ENCODE measurements at regions not wholly inside any gene's neighbourhood (a gene's known extent, or its start where the extent isn't known, plus 50 kb on each side); places are given as distances from the start of the nearest gene placed in this dataset.

DNA sequence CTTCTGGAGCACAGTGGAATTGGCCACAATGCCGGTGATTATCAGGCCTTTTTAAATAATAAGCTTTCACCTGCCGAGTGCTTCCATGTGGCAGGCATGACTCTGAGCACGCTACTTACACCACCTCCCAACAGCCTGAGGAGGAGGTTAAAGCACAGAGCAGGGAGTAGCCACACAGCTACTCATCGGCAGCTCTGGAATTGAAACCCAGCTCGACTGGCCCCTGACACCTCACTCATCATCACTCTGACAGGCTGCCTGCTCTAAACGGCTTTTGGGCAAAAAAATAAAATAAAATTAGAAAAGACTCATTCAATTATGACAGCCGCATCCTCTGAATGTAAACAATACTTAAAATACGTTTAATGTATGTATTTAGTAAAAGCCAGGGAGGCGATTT is 326.4 kb upstream of the NOCT start:
- dilution Hi-C loops (cut with MboI; ENCODE audit: extremely low pct_ligation_motif_present, low sequenced_read_pairs), result no loop called here
- Histone ChIP-seq H3K4me1 (ENCODE audit: control insufficient read depth, extremely low read depth, insufficient read depth, low read length) (no peaks in the 10 kb centered on the region), H3K4me3 (ENCODE audit: control insufficient read depth in 2 of 3, extremely low read depth in 1 of 3, insufficient read depth in 2 of 3, low read depth in 1 of 3, low read length in 3 of 3) (no peak overlapping the region), H3K27me3 (ENCODE audit: control insufficient read depth, extremely low read depth, insufficient read depth, low read length) (no peaks in the 10 kb centered on the region), H3K9me3 (ENCODE audit: control insufficient read depth, low read depth, low read length) (no peaks in the 10 kb centered on the region), H4K20me1 (ENCODE audit: control insufficient read depth, extremely low read depth, insufficient read depth, low read length) (no peaks in the 10 kb centered on the region), H3K4me2 (ENCODE audit: control insufficient read depth, extremely low read depth, insufficient read depth, low read depth, low read length) (no peak overlapping the region), H3K27ac (ENCODE audit: control insufficient read depth, insufficient read depth, low read length) (no peak overlapping the region), H3K36me3 (ENCODE audit: control insufficient read depth in 2 of 2, extremely low read depth in 1 of 2, insufficient read depth in 2 of 2, low read length in 2 of 2) (no peaks in the 10 kb centered on the region), H3K9ac (ENCODE audit: control insufficient read depth, extremely low read depth, insufficient read depth, low read length) (no peak overlapping the region), H2AFZ (ENCODE audit: control insufficient read depth, low read length) (no peak overlapping the region), H3K9me1 (ENCODE audit: control insufficient read depth, extremely low read depth, insufficient read depth, low read length) (no peaks in the 10 kb centered on the region), H3K79me2 (ENCODE audit: control insufficient read depth, insufficient read depth, low read length) (no peaks in the 10 kb centered on the region)
- TF ChIP-seq EZH2 (IDR thresholded peaks at IDR 0.05; ENCODE audit: low read length), result no peak
- TF ChIP-seq, protein P1, sequence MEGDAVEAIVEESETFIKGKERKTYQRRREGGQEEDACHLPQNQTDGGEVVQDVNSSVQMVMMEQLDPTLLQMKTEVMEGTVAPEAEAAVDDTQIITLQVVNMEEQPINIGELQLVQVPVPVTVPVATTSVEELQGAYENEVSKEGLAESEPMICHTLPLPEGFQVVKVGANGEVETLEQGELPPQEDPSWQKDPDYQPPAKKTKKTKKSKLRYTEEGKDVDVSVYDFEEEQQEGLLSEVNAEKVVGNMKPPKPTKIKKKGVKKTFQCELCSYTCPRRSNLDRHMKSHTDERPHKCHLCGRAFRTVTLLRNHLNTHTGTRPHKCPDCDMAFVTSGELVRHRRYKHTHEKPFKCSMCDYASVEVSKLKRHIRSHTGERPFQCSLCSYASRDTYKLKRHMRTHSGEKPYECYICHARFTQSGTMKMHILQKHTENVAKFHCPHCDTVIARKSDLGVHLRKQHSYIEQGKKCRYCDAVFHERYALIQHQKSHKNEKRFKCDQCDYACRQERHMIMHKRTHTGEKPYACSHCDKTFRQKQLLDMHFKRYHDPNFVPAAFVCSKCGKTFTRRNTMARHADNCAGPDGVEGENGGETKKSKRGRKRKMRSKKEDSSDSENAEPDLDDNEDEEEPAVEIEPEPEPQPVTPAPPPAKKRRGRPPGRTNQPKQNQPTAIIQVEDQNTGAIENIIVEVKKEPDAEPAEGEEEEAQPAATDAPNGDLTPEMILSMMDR (optimal IDR thresholded peaks at IDR 0.05 in 1 of 3, IDR thresholded peaks at IDR 0.05 in 1 of 3, conservative IDR thresholded peaks at IDR 0.05 in 1 of 3; ENCODE audit: extremely low read depth in 1 of 3, insufficient read depth in 2 of 3, low read length in 3 of 3), result no peak
- DNase-seq (ENCODE audit: low read depth, low spot score) (no peak), FAIRE-seq (no peak)

DNA sequence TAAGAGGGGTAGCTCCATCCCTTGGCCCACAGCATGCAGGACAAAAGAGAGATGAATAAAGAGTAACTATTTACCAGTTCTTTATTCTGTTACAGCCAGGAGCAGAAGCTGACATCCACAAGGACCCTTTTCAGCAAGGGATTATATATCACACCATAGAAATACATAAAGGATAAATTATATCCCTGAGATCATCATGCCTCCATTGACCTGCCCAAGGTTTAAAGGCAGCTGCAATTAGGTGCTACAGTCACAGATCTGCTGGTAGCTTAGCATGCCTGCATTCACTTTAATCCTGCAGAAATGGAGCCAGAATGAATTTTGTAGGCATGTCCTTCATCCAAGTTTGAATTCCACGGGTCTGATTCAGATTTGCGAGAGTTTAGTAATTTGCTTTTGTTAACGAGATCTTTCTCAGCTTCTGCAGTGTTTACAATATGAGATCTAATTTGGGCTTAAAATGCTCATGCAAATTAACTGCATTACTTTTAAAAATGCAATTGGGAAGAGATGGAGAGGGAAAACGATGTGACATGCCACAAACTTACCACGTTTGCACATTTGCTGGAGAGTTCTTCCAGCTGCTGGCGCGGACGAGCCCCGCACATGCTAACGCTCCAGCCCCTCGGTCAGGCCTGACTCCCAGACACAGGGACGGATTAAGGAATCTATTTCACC is 327.0 kb upstream of the NOCT start:
- Histone ChIP-seq H3K4me2 (ENCODE audit: control insufficient read depth, extremely low read depth, insufficient read depth, low read depth, low read length) (no peak overlapping the region), H4K20me1 (ENCODE audit: control insufficient read depth, extremely low read depth, insufficient read depth, low read length) (no peaks in the 10 kb centered on the region), H2AFZ (ENCODE audit: control insufficient read depth, low read length) (no peak overlapping the region), H3K36me3 (ENCODE audit: control insufficient read depth in 2 of 2, extremely low read depth in 1 of 2, insufficient read depth in 2 of 2, low read length in 2 of 2) (no peaks in the 10 kb centered on the region), H3K27ac (ENCODE audit: control insufficient read depth, insufficient read depth, low read length) (no peak overlapping the region), H3K27me3 (ENCODE audit: control insufficient read depth, extremely low read depth, insufficient read depth, low read length) (no peaks in the 10 kb centered on the region), H3K9ac (ENCODE audit: control insufficient read depth, extremely low read depth, insufficient read depth, low read length) (no peak overlapping the region), H3K9me1 (ENCODE audit: control insufficient read depth, extremely low read depth, insufficient read depth, low read length) (no peaks in the 10 kb centered on the region), H3K4me3 (ENCODE audit: control insufficient read depth in 2 of 3, extremely low read depth in 1 of 3, insufficient read depth in 2 of 3, low read depth in 1 of 3, low read length in 3 of 3) (no peak overlapping the region), H3K9me3 (ENCODE audit: control insufficient read depth, low read depth, low read length) (no peaks in the 10 kb centered on the region), H3K79me2 (ENCODE audit: control insufficient read depth, insufficient read depth, low read length) (no peaks in the 10 kb centered on the region), H3K4me1 (ENCODE audit: control insufficient read depth, extremely low read depth, insufficient read depth, low read length) (no peaks in the 10 kb centered on the region)
- no peak for DNase-seq (ENCODE audit: low read depth, low spot score)
- no peak for FAIRE-seq
- no peak for TF ChIP-seq EZH2 (IDR thresholded peaks at IDR 0.05; ENCODE audit: low read length)
- TF ChIP-seq, protein P1 (optimal IDR thresholded peaks at IDR 0.05 in 1 of 3, IDR thresholded peaks at IDR 0.05 in 1 of 3, conservative IDR thresholded peaks at IDR 0.05 in 1 of 3; ENCODE audit: extremely low read depth in 1 of 3, insufficient read depth in 2 of 3, low read length in 3 of 3), result no peak
- dilution Hi-C loops (cut with MboI; ENCODE audit: extremely low pct_ligation_motif_present, low sequenced_read_pairs), result no loop called here
